Mesodermal cell (in vitro differentiated cells): ENCODE measurements at regions not wholly inside any gene's neighbourhood (a gene's known extent, or its start where the extent isn't known, plus 50 kb on each side); places are given as distances from the start of the nearest gene placed in this dataset.

Source experiments
- H3K27ac ChIP-seq: 2 replicates; pipeline ENCODE4 v1.7.0; 2013; ENCODE audit warnings: mild to moderate bottlenecking, low read depth, low read length, moderate library complexity; ENCODE audit not compliant: severe bottlenecking
- H3K36me3 ChIP-seq: 2 replicates; pipeline ENCODE4 v1.7.1; 2013; ENCODE audit warnings: mild to moderate bottlenecking, low read length, moderate library complexity; ENCODE audit not compliant: control insufficient read depth, insufficient read depth
- H3K4me1 ChIP-seq: one replicate; pipeline ENCODE4 v1.7.1; 2013; ENCODE audit warnings: mild to moderate bottlenecking, low read length; ENCODE audit not compliant: insufficient read depth, control insufficient read depth, poor library complexity, severe bottlenecking
- H3K4me3 ChIP-seq: 2 replicates; pipeline ENCODE4 v1.7.0; 2013; ENCODE audit warnings: low read length, control low read depth, mild to moderate bottlenecking; ENCODE audit not compliant: insufficient read depth, poor library complexity, severe bottlenecking; ENCODE audit errors: extremely low read depth
- H3K9me3 ChIP-seq: 2 replicates; pipeline ENCODE4 v1.7.1; 2013; ENCODE audit warnings: mild to moderate bottlenecking, low read length, moderate library complexity; ENCODE audit not compliant: control insufficient read depth
- WGBS, 2 experiments: methylation state at CpG; one replicate each; pipeline ENCODE4 v1.1.5; 2013; ENCODE audit warnings: missing lambda C conversion rate in 2 of 2; ENCODE audit not compliant: insufficient coverage in 2 of 2; 5-methylcytosine and 5-hydroxymethylcytosine counted together

GRCh38 chr7:63031838-63032436 is 966.7 kb upstream of the ZNF722 start:
- peaks cover 56% of the 10 kb centered on the region for H3K9me3 ChIP-seq
- 55 to 70% methylated on average over 11 to 13 of the region's 16 CpGs for WGBS, 2 experiments

GRCh38 chr7:63037242-63037641 is 961.4 kb upstream of the ZNF722 start:
- peaks cover 73% of the 10 kb centered on the region for H3K9me3 ChIP-seq
- 60 to 69% methylated on average over 4 to 5 of the region's 6 CpGs for WGBS, 2 experiments
- H3K36me3 ChIP-seq: no peaks in the 10 kb centered on the region
- H3K4me1 ChIP-seq: no peaks in the 10 kb centered on the region
- H3K4me3 ChIP-seq: no peak overlapping the region
- no peak overlapping the region for H3K27ac ChIP-seq

More at GRCh38 chr7:63031838-63032436, 966.7 kb upstream of the ZNF722 start:
- H3K4me3 ChIP-seq: no peak overlapping the region
- H3K4me1 ChIP-seq: no peaks in the 10 kb centered on the region
- no peaks in the 10 kb centered on the region for H3K36me3 ChIP-seq
- H3K27ac ChIP-seq: no peak overlapping the region

GRCh38 chr7:63038987-63039386 is 959.7 kb upstream of the ZNF722 start:
- no peak overlapping the region for H3K4me3 ChIP-seq
- whole genome bisulfite sequencing, 2 experiments: 69 to 79% methylated on average over 4 of the region's 4 CpGs
- H3K4me1 ChIP-seq: no peaks in the 10 kb centered on the region
- H3K9me3 ChIP-seq: peaks cover 78% of the 10 kb centered on the region
- H3K27ac ChIP-seq: no peak overlapping the region
- H3K36me3 ChIP-seq: no peaks in the 10 kb centered on the region

- H3K4me3 ChIP-seq: no peak overlapping the region
- peaks cover 82% of the 10 kb centered on the region for H3K9me3 ChIP-seq
- no peak overlapping the region for H3K27ac ChIP-seq
- no peaks in the 10 kb centered on the region for H3K36me3 ChIP-seq
- 74 to 78% methylated on average over 6 to 8 of the region's 8 CpGs for WGBS, 2 experiments
- no peaks in the 10 kb centered on the region for H3K4me1 ChIP-seq
These were observed 958.8 kb upstream of the ZNF722 start for GRCh38 chr7:63039882-63040281.

- H3K9me3 ChIP-seq: peaks cover 81% of the 10 kb centered on the region
- no peaks in the 10 kb centered on the region for H3K4me1 ChIP-seq
- H3K4me3 ChIP-seq: no peak overlapping the region
- H3K27ac ChIP-seq: no peak overlapping the region
- H3K36me3 ChIP-seq: no peaks in the 10 kb centered on the region
- WGBS, 2 experiments: 67 to 68% methylated on average over 9 to 12 of the region's 12 CpGs
These were observed 958.3 kb upstream of the ZNF722 start for GRCh38 chr7:63040336-63040735.

GRCh38 chr7:63040966-63041610 is 957.6 kb upstream of the ZNF722 start:
- no peak overlapping the region for H3K27ac ChIP-seq
- H3K36me3 ChIP-seq: no peaks in the 10 kb centered on the region
- H3K9me3 ChIP-seq: peaks cover 88% of the 10 kb centered on the region
- H3K4me1 ChIP-seq: no peaks in the 10 kb centered on the region
- 69 to 74% methylated on average over 5 to 9 of the region's 12 CpGs for WGBS, 2 experiments
- no peak overlapping the region for H3K4me3 ChIP-seq

GRCh38 chr7:63041786-63042185 is 956.9 kb upstream of the ZNF722 start:
- 79 to 80% methylated on average over 1 to 2 of the region's 3 CpGs for WGBS, 2 experiments

GRCh38 chr7:63042730-63043511 is 955.7 kb upstream of the ZNF722 start:
- WGBS, 2 experiments: 53 to 69% methylated on average over 5 to 9 of the region's 10 CpGs
- H3K36me3 ChIP-seq: no peaks in the 10 kb centered on the region
- no peak overlapping the region for H3K27ac ChIP-seq
- no peak overlapping the region for H3K4me3 ChIP-seq
- peaks cover 94% of the 10 kb centered on the region for H3K9me3 ChIP-seq
- no peaks in the 10 kb centered on the region for H3K4me1 ChIP-seq

More at GRCh38 chr7:63041786-63042185, 956.9 kb upstream of the ZNF722 start:
- no peak overlapping the region for H3K27ac ChIP-seq
- H3K36me3 ChIP-seq: no peaks in the 10 kb centered on the region
- no peaks in the 10 kb centered on the region for H3K4me1 ChIP-seq
- H3K4me3 ChIP-seq: no peak overlapping the region
- peaks cover 94% of the 10 kb centered on the region for H3K9me3 ChIP-seq

GRCh38 chr7:63043657-63044543 is 954.7 kb upstream of the ZNF722 start:
- 24 to 60% methylated on average over 5 to 9 of the region's 9 CpGs for WGBS, 2 experiments
- H3K9me3 ChIP-seq: peaks cover 94% of the 10 kb centered on the region
- H3K4me3 ChIP-seq: no peak overlapping the region

GRCh38 chr7:63044721-63045120 is 953.9 kb upstream of the ZNF722 start:
- Histone ChIP-seq H3K27ac (no peak overlapping the region), H3K4me3 (no peak overlapping the region), H3K9me3 (peaks cover 92% of the 10 kb centered on the region), H3K36me3 (no peaks in the 10 kb centered on the region), H3K4me1 (no peaks in the 10 kb centered on the region)
- 40 to 48% methylated on average over 1 to 2 of the region's 3 CpGs for WGBS, 2 experiments

More at GRCh38 chr7:63043657-63044543, 954.7 kb upstream of the ZNF722 start:
- no peaks in the 10 kb centered on the region for H3K4me1 ChIP-seq
- H3K27ac ChIP-seq: no peak overlapping the region
- no peaks in the 10 kb centered on the region for H3K36me3 ChIP-seq
